HL-60 (cell line): ENCODE measurements at regions not wholly inside any gene's neighbourhood (a gene's known extent, or its start where the extent isn't known, plus 50 kb on each side); places are given as distances from the start of the nearest gene placed in this dataset.

ENCODE experiments used
- GABPA ChIP-seq: IDR thresholded peaks from 2 replicates; pipeline ENCODE4 v1.6.1; 2012; ENCODE audit warnings: low read depth
- POLR2AphosphoS5 ChIP-seq: IDR thresholded peaks from 2 replicates; pipeline ENCODE4 v1.6.1; 2012; ENCODE audit warnings: low read depth
- TF ChIP-seq, protein P1 (sequence below): IDR thresholded peaks from one replicate; pipeline ENCODE4 v1.5.1; 2011; ENCODE audit warnings: low read length, control low read depth, inconsistent platforms; ENCODE audit not compliant: insufficient read depth

DNA sequence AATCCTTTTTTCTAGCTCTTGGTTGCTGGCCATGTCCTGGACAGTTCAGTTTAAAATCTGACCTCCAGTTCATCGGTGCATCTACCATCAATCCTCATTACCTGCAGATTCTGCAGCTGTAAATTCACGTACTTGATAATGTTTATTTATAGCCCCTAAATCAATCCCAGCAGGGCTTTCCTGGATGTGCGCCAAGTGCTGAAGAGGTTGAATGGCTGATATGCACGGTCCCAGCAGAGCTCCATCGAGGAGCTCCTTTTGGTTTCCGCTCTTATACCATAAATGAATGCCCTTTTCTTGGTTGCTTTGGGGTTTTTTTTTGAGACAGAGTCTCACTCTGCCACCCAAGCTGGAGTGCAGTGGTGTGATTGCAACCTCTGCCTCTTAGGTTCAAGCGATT is 91.2 kb upstream of the CCZ1B start:
- TF ChIP-seq POLR2AphosphoS5 = no peak
- TF ChIP-seq, protein P1, sequence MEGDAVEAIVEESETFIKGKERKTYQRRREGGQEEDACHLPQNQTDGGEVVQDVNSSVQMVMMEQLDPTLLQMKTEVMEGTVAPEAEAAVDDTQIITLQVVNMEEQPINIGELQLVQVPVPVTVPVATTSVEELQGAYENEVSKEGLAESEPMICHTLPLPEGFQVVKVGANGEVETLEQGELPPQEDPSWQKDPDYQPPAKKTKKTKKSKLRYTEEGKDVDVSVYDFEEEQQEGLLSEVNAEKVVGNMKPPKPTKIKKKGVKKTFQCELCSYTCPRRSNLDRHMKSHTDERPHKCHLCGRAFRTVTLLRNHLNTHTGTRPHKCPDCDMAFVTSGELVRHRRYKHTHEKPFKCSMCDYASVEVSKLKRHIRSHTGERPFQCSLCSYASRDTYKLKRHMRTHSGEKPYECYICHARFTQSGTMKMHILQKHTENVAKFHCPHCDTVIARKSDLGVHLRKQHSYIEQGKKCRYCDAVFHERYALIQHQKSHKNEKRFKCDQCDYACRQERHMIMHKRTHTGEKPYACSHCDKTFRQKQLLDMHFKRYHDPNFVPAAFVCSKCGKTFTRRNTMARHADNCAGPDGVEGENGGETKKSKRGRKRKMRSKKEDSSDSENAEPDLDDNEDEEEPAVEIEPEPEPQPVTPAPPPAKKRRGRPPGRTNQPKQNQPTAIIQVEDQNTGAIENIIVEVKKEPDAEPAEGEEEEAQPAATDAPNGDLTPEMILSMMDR = no peak
- TF ChIP-seq GABPA = no peak
